ENCODE measurements at regions not wholly inside any gene's neighbourhood (a gene's known extent, or its start where the extent isn't known, plus 50 kb on each side); places are given as distances from the start of the nearest gene placed in this dataset.
"Not testable (repeated sequence)": the region's sequence is repeated elsewhere in the genome, so short reads cannot be mapped to it uniquely, and the experiment has no call there.

DNA sequence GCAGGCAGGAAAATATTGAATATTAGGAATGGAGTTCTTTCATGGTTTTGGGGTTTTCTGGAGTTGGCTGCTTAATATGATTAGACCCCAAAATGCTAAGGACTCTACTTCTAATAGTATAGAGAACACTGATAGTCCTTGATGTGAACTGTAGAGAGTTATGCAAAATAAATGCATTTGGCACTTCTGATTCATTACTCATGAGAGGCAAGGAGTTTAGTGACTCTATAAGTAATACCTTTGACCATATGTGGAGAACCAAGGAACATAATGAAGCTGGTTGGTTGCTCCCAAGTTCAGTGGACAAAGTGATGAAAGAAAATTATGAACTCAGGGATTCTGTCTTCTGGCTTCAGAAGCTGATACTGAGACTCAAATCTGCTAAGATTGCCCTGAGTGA is 83.9 kb upstream of the RANBP6 start:
- TF ChIP-seq CTCF, POLR2A (IDR thresholded peaks at IDR 0.05): not testable (repeated sequence)

Measured in Peyer's patch (tissue), 4 donors.